SH-SY5Y (cell line): ENCODE measurements at regions not wholly inside any gene's neighbourhood (a gene's known extent, or its start where the extent isn't known, plus 50 kb on each side); places are given as distances from the start of the nearest gene placed in this dataset.

Source experiments
- GATA2 ChIP-seq: IDR thresholded peaks from 2 replicates; pipeline ENCODE4 v1.6.1; 2011; ENCODE audit warnings: mild to moderate bottlenecking, low read depth, low read length
- GATA3 ChIP-seq: IDR thresholded peaks from 2 replicates; pipeline ENCODE4 v1.6.1; 2011; ENCODE audit warnings: low read depth, mild to moderate bottlenecking, low read length, moderate library complexity

GRCh38 chr20:51860111-51860882 lies 58.0 kb upstream of the SALL4 start:
- TF ChIP-seq GATA2 (no peak), GATA3 (no peak)
